ENCODE measurements at regions not wholly inside any gene's neighbourhood (a gene's known extent, or its start where the extent isn't known, plus 50 kb on each side); places are given as distances from the start of the nearest gene placed in this dataset.
"Not testable (repeated sequence)": the region's sequence is repeated elsewhere in the genome, so short reads cannot be mapped to it uniquely, and the experiment has no call there.

DNA sequence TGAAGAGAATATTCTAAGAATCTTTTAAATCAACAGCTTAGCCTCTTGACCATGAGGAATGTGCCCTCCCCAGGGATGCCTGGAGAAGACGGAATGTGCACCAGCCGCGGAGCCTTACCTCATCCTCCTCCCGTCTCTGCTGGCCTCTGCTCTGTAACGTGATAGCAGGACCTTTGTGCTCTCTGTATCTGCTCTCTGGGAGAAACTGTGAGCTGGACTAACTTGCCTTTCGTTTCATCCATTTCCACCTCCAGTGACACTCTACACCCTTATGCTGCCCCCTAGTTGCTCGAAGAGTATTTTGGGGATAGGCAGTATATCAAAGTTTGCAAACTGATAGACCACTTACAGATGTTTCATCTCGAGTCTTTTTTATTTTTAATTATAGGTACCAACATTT, 141.4 kb downstream of the NPR3 start:
- H3K4me1 ChIP-seq (ENCODE audit: insufficient read depth, insufficient read length): no peaks in the 10 kb centered on the region
- no peaks in the 10 kb centered on the region for H3K9me3 ChIP-seq (ENCODE audit: insufficient read depth, low read length)
- no peak overlapping the region for H3K4me3 ChIP-seq (ENCODE audit: insufficient read length, low read depth)
- DNase-seq (ENCODE audit: low read depth, low spot score): peak; percentile 16
- H3K27me3 ChIP-seq (ENCODE audit: insufficient read depth, insufficient read length): no peaks in the 10 kb centered on the region
- TF ChIP-seq ZNF274 (IDR thresholded peaks at IDR 0.05; ENCODE audit: low read depth, low read length): no peak
- TF ChIP-seq SUZ12 (IDR thresholded peaks at IDR 0.05; ENCODE audit: extremely low read depth, insufficient read depth, insufficient read length): no peak
- no peak for TF ChIP-seq YY1 (IDR thresholded peaks at IDR 0.05; ENCODE audit: insufficient read depth, insufficient read length)
- no peak overlapping the region for H3K9ac ChIP-seq (ENCODE audit: insufficient read length, low read depth)
- no peaks in the 10 kb centered on the region for H3K36me3 ChIP-seq (ENCODE audit: insufficient read depth, insufficient read length, low read length)

DNA sequence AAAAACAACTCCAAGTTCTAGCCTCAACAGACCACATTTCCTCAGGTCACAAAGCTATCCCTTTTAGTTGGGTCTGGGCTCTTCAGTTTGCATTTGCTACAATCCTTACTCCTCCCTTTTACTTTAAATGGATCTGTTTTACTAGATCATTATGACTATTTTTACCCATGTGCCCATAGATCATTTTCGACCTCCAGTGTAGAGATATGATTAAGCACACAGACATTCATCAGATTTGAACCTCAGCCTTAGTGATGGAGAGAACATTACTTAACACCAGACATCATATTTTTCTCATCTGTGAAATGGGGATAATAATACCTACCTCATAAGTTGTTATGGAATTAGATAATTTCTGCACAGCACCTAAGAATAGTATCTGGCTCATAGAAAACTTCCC, 141.9 kb downstream of the NPR3 start:
- Histone ChIP-seq H3K4me1 (ENCODE audit: insufficient read depth, insufficient read length) (no peaks in the 10 kb centered on the region), H3K4me3 (ENCODE audit: insufficient read length, low read depth) (no peak overlapping the region), H3K36me3 (ENCODE audit: insufficient read depth, insufficient read length, low read length) (no peaks in the 10 kb centered on the region), H3K27me3 (ENCODE audit: insufficient read depth, insufficient read length) (no peaks in the 10 kb centered on the region), H3K9me3 (ENCODE audit: insufficient read depth, low read length) (no peaks in the 10 kb centered on the region), H3K9ac (ENCODE audit: insufficient read length, low read depth) (no peak overlapping the region)
- no peak for DNase-seq (ENCODE audit: low read depth, low spot score)
- TF ChIP-seq ZNF274 (IDR thresholded peaks at IDR 0.05; ENCODE audit: low read depth, low read length) (no peak), SUZ12 (IDR thresholded peaks at IDR 0.05; ENCODE audit: extremely low read depth, insufficient read depth, insufficient read length) (no peak), YY1 (IDR thresholded peaks at IDR 0.05; ENCODE audit: insufficient read depth, insufficient read length) (no peak)

DNA sequence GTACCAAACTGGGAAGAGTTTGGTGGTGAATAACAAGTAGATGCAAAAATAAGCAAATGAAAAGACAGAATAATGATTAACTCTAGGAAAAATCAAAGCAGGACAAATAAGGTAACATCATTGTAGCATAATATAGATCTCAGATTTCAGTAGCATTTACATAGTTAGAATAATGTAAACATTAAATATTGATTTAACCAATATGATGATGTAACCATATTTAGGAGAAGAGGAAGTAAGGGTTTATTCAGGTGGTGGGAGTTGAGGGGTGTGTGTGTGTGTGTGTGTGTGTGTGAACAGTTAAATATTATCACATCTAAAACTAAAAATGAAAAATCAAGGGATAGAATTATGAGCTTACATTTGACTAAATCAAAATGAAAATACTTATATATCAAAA, 143.4 kb downstream of the NPR3 start:
- DNase-seq (ENCODE audit: low read depth, low spot score): no peak
- Histone ChIP-seq H3K4me3 (ENCODE audit: insufficient read length, low read depth) (no peak overlapping the region), H3K9me3 (ENCODE audit: insufficient read depth, low read length) (0 out of 2 replicates have a peak, but pooled peaks cover 4% of the 10 kb centered on the region), H3K9ac (ENCODE audit: insufficient read length, low read depth) (no peak overlapping the region), H3K36me3 (ENCODE audit: insufficient read depth, insufficient read length, low read length) (no peaks in the 10 kb centered on the region), H3K27me3 (ENCODE audit: insufficient read depth, insufficient read length) (no peaks in the 10 kb centered on the region), H3K4me1 (ENCODE audit: insufficient read depth, insufficient read length) (no peaks in the 10 kb centered on the region)
- no peak for TF ChIP-seq YY1 (IDR thresholded peaks at IDR 0.05; ENCODE audit: insufficient read depth, insufficient read length)
- no peak for TF ChIP-seq ZNF274 (IDR thresholded peaks at IDR 0.05; ENCODE audit: low read depth, low read length)
- TF ChIP-seq SUZ12 (IDR thresholded peaks at IDR 0.05; ENCODE audit: extremely low read depth, insufficient read depth, insufficient read length): no peak

DNA sequence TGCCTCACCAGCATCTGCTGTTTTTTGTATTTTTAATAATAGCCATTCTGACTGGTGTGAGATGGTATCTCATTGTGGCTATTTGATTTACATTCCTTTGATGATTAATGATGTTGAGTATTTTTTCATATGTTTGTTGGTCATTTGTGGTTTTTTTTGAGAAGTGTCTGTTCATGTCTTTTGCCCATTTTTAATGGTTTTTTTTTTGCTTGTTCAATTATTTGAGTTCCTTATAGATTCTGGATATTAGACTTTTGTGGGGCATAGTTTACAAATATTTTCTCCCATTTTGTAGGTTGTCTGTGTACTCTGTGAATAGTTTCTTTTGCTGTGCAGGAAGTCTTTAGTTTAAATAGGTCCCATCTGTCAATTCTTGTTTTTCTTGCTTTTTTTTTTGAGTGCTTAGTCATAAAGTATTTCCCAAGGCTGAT, 148.1 kb downstream of the NPR3 start:
- Histone ChIP-seq H3K4me1 (ENCODE audit: insufficient read depth, insufficient read length) (no peaks in the 10 kb centered on the region), H3K9me3 (ENCODE audit: insufficient read depth, low read length) (0 out of 2 replicates have a peak, but pooled peaks cover 10% of the 10 kb centered on the region), H3K36me3 (ENCODE audit: insufficient read depth, insufficient read length, low read length) (no peaks in the 10 kb centered on the region), H3K4me3 (ENCODE audit: insufficient read length, low read depth) (no peak overlapping the region), H3K9ac (ENCODE audit: insufficient read length, low read depth) (no peak overlapping the region), H3K27me3 (ENCODE audit: insufficient read depth, insufficient read length) (no peaks in the 10 kb centered on the region)
- DNase-seq (ENCODE audit: low read depth, low spot score): no peak
- TF ChIP-seq ZNF274 (IDR thresholded peaks at IDR 0.05; ENCODE audit: low read depth, low read length) (no peak), SUZ12 (IDR thresholded peaks at IDR 0.05; ENCODE audit: extremely low read depth, insufficient read depth, insufficient read length) (no peak), YY1 (IDR thresholded peaks at IDR 0.05; ENCODE audit: insufficient read depth, insufficient read length) (no peak)

DNA sequence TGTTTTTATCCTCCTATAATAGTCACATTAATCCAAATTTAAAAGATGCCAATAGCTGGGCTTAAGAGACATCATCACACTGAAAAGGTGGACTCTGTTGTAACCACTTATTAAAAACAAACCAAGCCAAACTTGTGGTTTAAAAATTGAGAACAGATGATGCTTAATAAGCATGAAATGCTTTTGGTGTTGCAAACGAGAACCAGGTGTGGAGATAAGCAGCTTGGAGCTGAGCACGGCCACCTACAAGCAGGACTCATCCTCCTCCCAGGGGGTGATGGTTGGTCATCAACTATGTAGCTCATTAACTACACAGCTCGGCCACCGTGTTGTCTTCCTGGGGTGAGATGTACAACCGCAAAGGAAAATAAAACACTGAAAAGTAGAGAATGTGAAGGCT, 154.4 kb downstream of the NPR3 start:
- DNase-seq (ENCODE audit: low read depth, low spot score): no peak
- no peaks in the 10 kb centered on the region for H3K36me3 ChIP-seq (ENCODE audit: insufficient read depth, insufficient read length, low read length)

GRCh38 chr5:32866138-32866537, 155.0 kb downstream of the NPR3 start:
- no peaks in the 10 kb centered on the region for H3K4me1 ChIP-seq (ENCODE audit: insufficient read depth, insufficient read length)
- H3K9me3 ChIP-seq (ENCODE audit: insufficient read depth, low read length): no peaks in the 10 kb centered on the region
- TF ChIP-seq SUZ12 (IDR thresholded peaks at IDR 0.05; ENCODE audit: extremely low read depth, insufficient read depth, insufficient read length): no peak
- no peak overlapping the region for H3K9ac ChIP-seq (ENCODE audit: insufficient read length, low read depth)
- no peak overlapping the region for H3K4me3 ChIP-seq (ENCODE audit: insufficient read length, low read depth)
- DNase-seq (ENCODE audit: low read depth, low spot score): no peak
- H3K27me3 ChIP-seq (ENCODE audit: insufficient read depth, insufficient read length): no peaks in the 10 kb centered on the region
- no peaks in the 10 kb centered on the region for H3K36me3 ChIP-seq (ENCODE audit: insufficient read depth, insufficient read length, low read length)

More for the DNA sequence above, 154.4 kb downstream of the NPR3 start:
- TF ChIP-seq SUZ12 (IDR thresholded peaks at IDR 0.05; ENCODE audit: extremely low read depth, insufficient read depth, insufficient read length) (no peak), ZNF274 (IDR thresholded peaks at IDR 0.05; ENCODE audit: low read depth, low read length) (no peak), YY1 (IDR thresholded peaks at IDR 0.05; ENCODE audit: insufficient read depth, insufficient read length) (no peak)
- Histone ChIP-seq H3K27me3 (ENCODE audit: insufficient read depth, insufficient read length) (no peaks in the 10 kb centered on the region), H3K4me3 (ENCODE audit: insufficient read length, low read depth) (no peak overlapping the region), H3K9me3 (ENCODE audit: insufficient read depth, low read length) (no peaks in the 10 kb centered on the region), H3K4me1 (ENCODE audit: insufficient read depth, insufficient read length) (no peaks in the 10 kb centered on the region), H3K9ac (ENCODE audit: insufficient read length, low read depth) (no peak overlapping the region)

DNA sequence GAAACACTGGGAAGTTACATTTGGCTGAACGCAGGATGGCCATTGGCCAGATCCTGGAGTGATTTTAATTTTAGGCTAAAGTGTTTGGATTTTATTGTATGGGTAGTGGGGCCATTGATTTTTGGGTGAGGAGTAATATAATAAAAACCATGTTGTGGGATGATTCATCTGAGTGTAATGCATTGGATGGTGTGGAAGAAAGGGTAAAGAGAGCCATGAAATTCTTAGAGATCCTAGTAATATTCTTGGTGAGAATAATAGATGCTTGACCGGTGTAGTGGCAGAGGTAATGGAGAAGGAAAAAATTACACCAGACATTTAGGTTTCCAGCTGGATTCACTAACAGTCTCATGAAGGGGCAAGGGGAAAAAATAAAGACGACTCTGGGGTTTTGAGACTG, 158.1 kb downstream of the NPR3 start:
- Histone ChIP-seq H3K36me3 (ENCODE audit: insufficient read depth, insufficient read length, low read length) (no peaks in the 10 kb centered on the region), H3K4me3 (ENCODE audit: insufficient read length, low read depth) (no peak overlapping the region), H3K4me1 (ENCODE audit: insufficient read depth, insufficient read length) (no peaks in the 10 kb centered on the region), H3K27me3 (ENCODE audit: insufficient read depth, insufficient read length) (no peaks in the 10 kb centered on the region), H3K9me3 (ENCODE audit: insufficient read depth, low read length) (no peaks in the 10 kb centered on the region; the same call in 1 of the 2 replicates), H3K9ac (ENCODE audit: insufficient read length, low read depth) (no peak overlapping the region)
- TF ChIP-seq ZNF274 (IDR thresholded peaks at IDR 0.05; ENCODE audit: low read depth, low read length) (no peak), SUZ12 (IDR thresholded peaks at IDR 0.05; ENCODE audit: extremely low read depth, insufficient read depth, insufficient read length) (no peak), YY1 (IDR thresholded peaks at IDR 0.05; ENCODE audit: insufficient read depth, insufficient read length) (no peak)
- no peak for DNase-seq (ENCODE audit: low read depth, low spot score)

DNA sequence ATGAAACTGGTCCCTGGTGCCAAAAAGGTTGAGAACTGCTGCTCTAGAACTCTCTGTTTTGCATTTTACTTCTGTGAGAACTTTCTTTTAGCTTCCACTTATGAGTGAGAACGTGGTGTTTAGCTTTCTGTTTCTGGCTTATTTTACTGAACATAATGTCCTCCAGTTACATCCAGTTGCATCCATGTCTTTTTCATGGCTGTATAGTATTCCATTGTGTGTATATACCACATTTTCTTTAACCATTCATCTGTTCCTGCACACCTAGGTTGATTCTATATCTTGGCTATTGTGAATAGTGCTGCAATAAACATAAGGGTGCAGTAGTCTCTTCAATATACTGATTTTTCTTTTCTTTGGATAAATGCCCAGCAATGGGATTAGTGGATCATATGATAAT, 165.7 kb downstream of the NPR3 start:
- no peaks in the 10 kb centered on the region for H3K27me3 ChIP-seq (ENCODE audit: insufficient read depth, insufficient read length)
- H3K9ac ChIP-seq (ENCODE audit: insufficient read length, low read depth): no peak overlapping the region
- TF ChIP-seq ZNF274 (IDR thresholded peaks at IDR 0.05; ENCODE audit: low read depth, low read length) (no peak), SUZ12 (IDR thresholded peaks at IDR 0.05; ENCODE audit: extremely low read depth, insufficient read depth, insufficient read length) (no peak), YY1 (IDR thresholded peaks at IDR 0.05; ENCODE audit: insufficient read depth, insufficient read length) (no peak)
- no peaks in the 10 kb centered on the region for H3K4me1 ChIP-seq (ENCODE audit: insufficient read depth, insufficient read length)
- H3K4me3 ChIP-seq (ENCODE audit: insufficient read length, low read depth): no peak overlapping the region
- DNase-seq (ENCODE audit: low read depth, low spot score): no peak
- H3K36me3 ChIP-seq (ENCODE audit: insufficient read depth, insufficient read length, low read length): no peaks in the 10 kb centered on the region
- no peaks in the 10 kb centered on the region; the same call in 1 of the 2 replicates for H3K9me3 ChIP-seq (ENCODE audit: insufficient read depth, low read length)

GRCh38 chr5:32879364-32879763, 168.2 kb downstream of the NPR3 start:
- not testable (repeated sequence) for H3K27me3 ChIP-seq (ENCODE audit: insufficient read depth, insufficient read length); DNase-seq (ENCODE audit: low read depth, low spot score); H3K36me3 ChIP-seq (ENCODE audit: insufficient read depth, insufficient read length, low read length); H3K9ac ChIP-seq (ENCODE audit: insufficient read length, low read depth); H3K4me1 ChIP-seq (ENCODE audit: insufficient read depth, insufficient read length); H3K4me3 ChIP-seq (ENCODE audit: insufficient read length, low read depth); H3K9me3 ChIP-seq (ENCODE audit: insufficient read depth, low read length)
